IPS-20b (cell line): ENCODE measurements at regions not wholly inside any gene's neighbourhood (a gene's known extent, or its start where the extent isn't known, plus 50 kb on each side); places are given as distances from the start of the nearest gene placed in this dataset.

Experiments
- H3K27ac ChIP-seq: one replicate; pipeline ENCODE4 v1.5.1; 2013; ENCODE audit warnings: low read length
- H3K27me3 ChIP-seq: 2 replicates; pipeline ENCODE4 v1.6.1; 2013; ENCODE audit warnings: mild to moderate bottlenecking, low read length, inconsistent platforms; ENCODE audit not compliant: insufficient read depth
- H3K36me3 ChIP-seq: 2 replicates; pipeline ENCODE4 v1.6.1; 2013; ENCODE audit warnings: low read depth, mild to moderate bottlenecking, inconsistent platforms, low read length, moderate library complexity; ENCODE audit not compliant: insufficient read depth
- H3K4me1 ChIP-seq: 2 replicates; pipeline ENCODE4 v1.6.1; 2013; ENCODE audit warnings: mild to moderate bottlenecking, control low read depth, inconsistent platforms, low read length, moderate library complexity; ENCODE audit not compliant: insufficient read depth
- H3K4me3 ChIP-seq: 2 replicates; pipeline ENCODE4 v1.5.1; 2013; ENCODE audit warnings: mild to moderate bottlenecking, low read length, inconsistent platforms
- H3K9ac ChIP-seq: 2 replicates; pipeline ENCODE4 v1.6.1; 2013; ENCODE audit warnings: low read depth, mild to moderate bottlenecking, inconsistent platforms, low read length, moderate library complexity
- H3K9me3 ChIP-seq: 2 replicates; pipeline ENCODE4 v1.6.1; 2013; ENCODE audit warnings: mild to moderate bottlenecking, low read depth, low read length, inconsistent platforms; ENCODE audit not compliant: insufficient read depth

DNA sequence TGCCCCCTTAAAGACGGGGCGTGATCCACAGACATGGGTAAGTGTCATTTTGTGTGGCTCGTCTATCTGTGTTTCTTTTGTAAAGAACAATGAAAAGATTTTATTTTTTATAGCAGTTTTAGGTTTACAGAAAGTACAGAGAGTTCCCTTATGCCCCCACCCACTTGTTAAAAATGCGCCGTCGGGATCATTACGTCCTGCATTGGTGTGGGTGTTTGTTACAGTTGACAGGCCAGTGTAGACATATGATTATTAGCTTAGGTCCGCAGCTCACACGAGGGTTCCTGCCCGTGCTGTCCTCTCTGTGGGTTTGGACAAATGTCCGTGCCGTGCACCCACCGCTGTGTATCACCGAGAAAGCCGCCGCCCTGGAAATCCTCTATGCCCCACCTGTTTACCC is 50.5 kb downstream of the RGS12 start:
- Histone ChIP-seq H3K27me3 (no peaks in the 10 kb centered on the region), H3K9ac (no peak overlapping the region), H3K4me1 (peaks cover 6% of the 10 kb centered on the region; the same call in 1 of the 2 replicates), H3K36me3 (no peaks in the 10 kb centered on the region), H3K4me3 (no peak overlapping the region), H3K9me3 (no peaks in the 10 kb centered on the region), H3K27ac (no peak overlapping the region)

DNA sequence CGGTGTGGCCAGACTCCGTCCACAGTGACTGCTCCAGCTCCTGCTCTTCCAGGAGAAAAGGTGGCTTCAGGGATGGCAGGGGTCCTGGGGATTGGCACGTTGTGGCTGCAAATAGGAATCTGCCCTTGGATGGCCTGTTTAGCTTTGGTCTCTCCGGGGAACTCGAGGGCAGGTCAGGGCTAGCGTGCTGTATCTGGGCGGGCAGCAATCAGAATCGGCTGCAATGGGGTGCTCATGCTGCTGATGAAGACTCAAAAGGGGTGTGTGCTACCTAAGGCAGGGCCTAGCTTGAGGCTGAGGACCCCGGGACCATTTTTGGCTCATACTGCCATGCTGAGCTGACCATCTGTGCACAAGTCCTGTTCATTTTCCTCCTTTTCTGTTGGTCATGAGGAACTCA is 51.3 kb downstream of the RGS12 start:
- H3K27me3 ChIP-seq: no peaks in the 10 kb centered on the region
- H3K4me1 ChIP-seq: peaks cover 10% of the 10 kb centered on the region
- H3K27ac ChIP-seq: no peak overlapping the region
- no peak overlapping the region for H3K9ac ChIP-seq
- H3K36me3 ChIP-seq: no peaks in the 10 kb centered on the region
- H3K4me3 ChIP-seq: no peak overlapping the region
- H3K9me3 ChIP-seq: no peaks in the 10 kb centered on the region

DNA sequence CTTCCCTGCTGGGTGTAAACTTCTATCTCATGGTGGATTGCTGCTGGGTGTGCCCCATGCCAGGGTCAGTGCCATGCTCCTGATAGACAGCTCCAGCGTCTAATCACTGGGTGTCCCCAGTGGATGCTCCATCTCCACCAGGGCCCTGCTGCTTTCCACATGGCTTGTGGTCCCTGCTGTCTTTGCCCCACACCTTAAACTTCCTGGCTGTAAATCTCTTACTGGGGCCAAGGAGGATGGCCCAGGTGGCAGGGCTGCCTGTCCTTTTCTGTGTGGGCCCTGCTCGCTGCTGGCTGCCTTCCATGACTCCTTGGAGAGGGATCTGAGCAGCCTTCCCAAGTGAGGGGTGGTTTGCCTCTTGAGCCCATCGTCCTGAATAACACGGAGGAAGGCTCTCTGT is 51.8 kb downstream of the RGS12 start:
- Histone ChIP-seq H3K27ac (no peak overlapping the region), H3K9ac (no peak overlapping the region), H3K9me3 (no peaks in the 10 kb centered on the region), H3K4me3 (no peak overlapping the region), H3K36me3 (no peaks in the 10 kb centered on the region), H3K4me1 (peaks cover 15% of the 10 kb centered on the region), H3K27me3 (no peaks in the 10 kb centered on the region)

DNA sequence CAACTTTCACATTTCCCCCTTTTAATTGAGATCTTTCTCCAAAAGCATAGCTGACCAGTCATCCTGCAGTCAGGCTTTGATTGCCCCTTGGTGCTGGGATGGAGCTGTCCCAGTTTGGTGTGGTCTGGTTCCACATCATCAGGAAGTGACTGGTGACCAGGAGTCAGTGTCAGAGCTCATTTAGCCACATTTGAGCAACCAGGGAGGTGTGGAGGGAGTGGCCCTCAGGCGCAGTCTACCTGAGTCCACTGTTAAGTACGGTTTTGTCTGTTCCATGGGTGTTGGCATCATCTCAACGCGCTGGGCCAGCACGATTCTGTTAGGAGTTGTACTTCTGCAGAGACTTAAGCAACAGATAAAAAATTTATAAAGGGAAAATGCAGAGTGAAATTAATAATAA is 52.6 kb downstream of the RGS12 start:
- Histone ChIP-seq H3K4me1 (peaks cover 16% of the 10 kb centered on the region), H3K4me3 (no peak overlapping the region), H3K36me3 (no peaks in the 10 kb centered on the region)

DNA sequence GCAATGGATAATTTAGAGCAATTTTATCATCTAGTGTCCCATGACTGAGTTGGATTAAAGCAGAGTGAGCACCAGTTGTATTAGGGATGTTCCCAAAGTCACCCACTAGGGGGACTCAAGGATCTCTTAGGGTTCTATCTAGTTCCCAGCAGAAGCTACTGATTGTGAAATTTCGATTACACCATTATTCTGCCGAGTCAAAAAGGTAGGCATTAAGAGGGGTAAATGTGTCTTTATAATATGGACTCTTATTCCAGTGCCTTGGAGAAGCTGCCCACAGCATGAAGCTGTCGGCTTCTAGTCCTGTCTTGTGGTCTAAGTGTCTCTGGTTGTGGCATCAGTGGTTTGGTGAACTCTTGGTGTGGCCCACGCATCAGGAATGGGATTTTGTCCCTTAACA is 53.3 kb downstream of the RGS12 start:
- Histone ChIP-seq H3K36me3 (no peaks in the 10 kb centered on the region), H3K27ac (no peak overlapping the region), H3K9ac (no peak overlapping the region), H3K4me3 (no peak overlapping the region), H3K27me3 (no peaks in the 10 kb centered on the region), H3K9me3 (no peaks in the 10 kb centered on the region), H3K4me1 (peaks cover 16% of the 10 kb centered on the region)

More for the DNA sequence above, 52.6 kb downstream of the RGS12 start:
- Histone ChIP-seq H3K27ac (no peak overlapping the region), H3K9me3 (no peaks in the 10 kb centered on the region), H3K27me3 (no peaks in the 10 kb centered on the region), H3K9ac (no peak overlapping the region)

DNA sequence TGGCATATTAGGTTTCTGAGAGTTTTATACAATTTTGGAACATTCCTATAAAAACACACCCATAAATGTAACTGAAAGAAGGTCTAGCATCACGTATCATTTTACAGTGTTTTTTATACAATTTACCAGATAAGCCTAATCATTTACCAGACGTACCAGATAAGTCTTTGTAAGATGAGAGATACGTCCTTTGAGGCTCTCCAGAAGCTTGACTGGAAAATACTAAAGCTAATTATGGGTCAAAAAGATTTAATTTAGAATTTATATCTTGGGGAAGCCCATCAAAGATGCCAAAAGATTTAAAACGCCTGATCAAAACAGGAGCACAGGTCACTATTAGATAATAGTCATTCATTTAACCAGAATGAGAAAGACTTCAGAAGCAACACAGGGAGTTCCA is 55.0 kb downstream of the RGS12 start:
- Histone ChIP-seq H3K9me3 (peaks cover 6% of the 10 kb centered on the region; the same call in 1 of the 2 replicates), H3K27ac (no peak overlapping the region), H3K27me3 (no peaks in the 10 kb centered on the region), H3K36me3 (no peaks in the 10 kb centered on the region), H3K4me3 (no peak overlapping the region), H3K4me1 (peaks cover 10% of the 10 kb centered on the region), H3K9ac (no peak overlapping the region)

DNA sequence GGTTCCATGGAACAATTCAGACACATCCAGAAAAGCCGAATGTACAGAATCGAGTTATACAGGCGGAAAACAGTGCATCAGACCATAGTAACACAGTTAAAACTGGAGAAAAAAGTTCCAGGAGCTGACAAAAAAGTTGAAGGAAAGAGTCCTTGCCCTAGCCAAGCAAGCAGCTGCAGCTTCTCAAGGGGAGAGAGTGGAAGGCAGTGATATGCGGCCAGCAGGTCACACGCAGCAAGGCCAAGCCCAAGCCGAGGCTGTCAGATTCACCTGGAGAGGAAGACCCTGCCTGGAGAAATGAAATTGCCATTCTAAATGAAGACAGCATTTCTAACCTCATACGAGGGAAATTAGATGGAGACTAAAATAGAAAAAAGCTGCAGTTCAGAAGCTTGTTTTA is 55.8 kb downstream of the RGS12 start:
- H3K27ac ChIP-seq: no peak overlapping the region
- H3K9me3 ChIP-seq: peaks cover 6% of the 10 kb centered on the region; the same call in 1 of the 2 replicates
- no peaks in the 10 kb centered on the region for H3K27me3 ChIP-seq
- H3K36me3 ChIP-seq: no peaks in the 10 kb centered on the region
- no peak overlapping the region for H3K9ac ChIP-seq
- H3K4me3 ChIP-seq: no peak overlapping the region
- H3K4me1 ChIP-seq: peaks cover 10% of the 10 kb centered on the region

DNA sequence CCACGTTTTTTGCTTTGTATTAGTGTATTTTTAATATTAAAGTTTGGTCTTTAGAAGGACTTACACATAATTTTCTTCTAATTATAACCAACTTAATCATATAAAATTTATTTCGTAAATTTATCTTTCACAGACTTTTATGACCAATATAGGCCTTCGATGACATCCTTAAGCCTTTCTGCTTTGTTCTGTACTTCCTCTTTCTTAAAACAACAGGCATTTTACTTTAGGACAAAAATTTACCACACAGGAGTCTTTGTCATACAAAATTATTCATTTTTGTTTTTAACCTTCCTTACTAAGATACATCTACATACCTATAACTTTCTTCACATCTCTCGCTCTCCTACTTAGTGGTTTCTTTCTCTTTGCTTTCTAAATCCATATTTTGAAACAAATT is 56.3 kb downstream of the RGS12 start:
- H3K4me3 ChIP-seq: no peak overlapping the region
- H3K4me1 ChIP-seq: peaks cover 10% of the 10 kb centered on the region
- H3K9ac ChIP-seq: no peak overlapping the region
- H3K9me3 ChIP-seq: peaks cover 6% of the 10 kb centered on the region; the same call in 1 of the 2 replicates
- H3K27ac ChIP-seq: no peak overlapping the region
- H3K27me3 ChIP-seq: no peaks in the 10 kb centered on the region
- H3K36me3 ChIP-seq: no peaks in the 10 kb centered on the region

DNA sequence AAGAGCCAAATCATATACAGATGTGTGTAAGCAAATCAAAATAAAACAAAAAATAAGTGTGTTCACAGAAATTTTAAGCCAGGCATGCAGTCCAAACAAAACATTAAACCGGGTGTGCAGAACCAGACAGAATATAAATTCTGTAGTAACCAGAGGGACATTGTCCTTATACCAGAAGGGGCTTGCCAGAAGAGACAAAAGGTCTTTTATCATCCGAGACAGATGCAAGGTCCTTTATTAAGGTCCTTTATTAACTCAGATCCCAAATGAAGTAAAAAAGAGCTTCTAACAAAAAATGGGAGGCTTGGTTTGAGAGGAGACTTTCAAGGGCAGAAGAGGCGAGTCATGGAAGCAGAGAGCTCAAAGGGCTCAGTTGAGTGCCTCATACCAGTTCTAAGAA is 59.2 kb downstream of the RGS12 start:
- H3K27me3 ChIP-seq: no peaks in the 10 kb centered on the region
- no peaks in the 10 kb centered on the region for H3K36me3 ChIP-seq
- peaks cover 6% of the 10 kb centered on the region; the same call in 1 of the 2 replicates for H3K9me3 ChIP-seq
- H3K4me3 ChIP-seq: no peak overlapping the region
- H3K9ac ChIP-seq: no peak overlapping the region
- no peak overlapping the region for H3K27ac ChIP-seq
- peaks cover 10% of the 10 kb centered on the region for H3K4me1 ChIP-seq

DNA sequence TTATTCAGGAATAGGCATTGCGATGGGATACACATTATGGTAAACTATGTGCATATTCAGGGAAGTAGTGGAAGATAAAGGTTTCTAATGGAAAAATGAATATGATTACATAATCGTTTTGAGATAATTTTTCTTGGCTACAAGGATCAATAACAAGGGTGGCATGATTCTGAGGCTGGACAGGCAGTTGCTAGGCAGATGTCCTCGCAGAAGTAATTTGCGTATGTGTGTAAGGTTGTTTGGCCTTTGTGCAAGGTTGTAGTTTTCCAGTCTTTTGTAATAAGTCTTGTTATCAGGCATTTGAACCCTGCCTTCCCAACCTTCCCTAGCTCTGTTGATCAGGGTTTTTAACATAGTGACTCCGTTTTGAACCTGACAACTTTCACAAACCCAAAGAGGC is 59.7 kb downstream of the RGS12 start:
- Histone ChIP-seq H3K4me3 (no peak overlapping the region), H3K36me3 (no peaks in the 10 kb centered on the region), H3K27me3 (no peaks in the 10 kb centered on the region), H3K27ac (no peak overlapping the region), H3K9ac (no peak overlapping the region), H3K4me1 (peaks cover 10% of the 10 kb centered on the region), H3K9me3 (peaks cover 6% of the 10 kb centered on the region; the same call in 1 of the 2 replicates)

DNA sequence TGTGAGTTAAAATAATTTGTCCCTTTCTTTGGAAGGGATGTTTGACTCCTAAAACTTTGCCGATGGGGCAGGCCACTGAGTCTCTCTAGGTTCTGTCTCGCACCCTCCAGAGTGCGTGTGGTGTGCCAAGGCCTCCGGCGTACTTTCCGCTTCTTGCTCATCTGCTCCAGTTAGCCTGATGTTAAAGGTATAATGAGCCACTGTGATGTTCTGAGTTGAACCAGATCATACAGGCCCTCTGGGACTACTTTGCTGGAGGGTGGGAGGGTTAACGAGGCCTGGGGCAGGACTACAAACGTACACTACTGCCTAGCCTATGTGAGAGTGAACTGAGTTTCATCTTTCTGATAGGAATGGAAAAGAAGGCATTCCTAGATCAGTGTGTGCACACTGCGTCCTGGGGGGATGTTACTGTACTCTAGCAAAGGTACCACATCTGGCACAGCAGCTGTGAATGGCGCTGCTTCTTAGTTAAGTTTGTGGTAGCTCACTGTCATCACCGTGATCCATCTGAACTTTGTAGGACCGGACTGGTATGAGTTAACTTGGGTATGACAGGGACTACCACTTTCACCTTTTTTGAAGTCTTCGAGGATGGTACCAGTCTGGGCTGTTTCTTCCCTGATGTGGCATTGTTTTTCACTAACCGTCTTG is 60.2 kb downstream of the RGS12 start:
- no peak overlapping the region for H3K9ac ChIP-seq
- H3K27me3 ChIP-seq: no peaks in the 10 kb centered on the region
- peaks cover 10% of the 10 kb centered on the region for H3K4me1 ChIP-seq
- H3K27ac ChIP-seq: no peak overlapping the region
- H3K9me3 ChIP-seq: peaks cover 6% of the 10 kb centered on the region; the same call in 1 of the 2 replicates
- no peaks in the 10 kb centered on the region for H3K36me3 ChIP-seq
- no peak overlapping the region for H3K4me3 ChIP-seq

DNA sequence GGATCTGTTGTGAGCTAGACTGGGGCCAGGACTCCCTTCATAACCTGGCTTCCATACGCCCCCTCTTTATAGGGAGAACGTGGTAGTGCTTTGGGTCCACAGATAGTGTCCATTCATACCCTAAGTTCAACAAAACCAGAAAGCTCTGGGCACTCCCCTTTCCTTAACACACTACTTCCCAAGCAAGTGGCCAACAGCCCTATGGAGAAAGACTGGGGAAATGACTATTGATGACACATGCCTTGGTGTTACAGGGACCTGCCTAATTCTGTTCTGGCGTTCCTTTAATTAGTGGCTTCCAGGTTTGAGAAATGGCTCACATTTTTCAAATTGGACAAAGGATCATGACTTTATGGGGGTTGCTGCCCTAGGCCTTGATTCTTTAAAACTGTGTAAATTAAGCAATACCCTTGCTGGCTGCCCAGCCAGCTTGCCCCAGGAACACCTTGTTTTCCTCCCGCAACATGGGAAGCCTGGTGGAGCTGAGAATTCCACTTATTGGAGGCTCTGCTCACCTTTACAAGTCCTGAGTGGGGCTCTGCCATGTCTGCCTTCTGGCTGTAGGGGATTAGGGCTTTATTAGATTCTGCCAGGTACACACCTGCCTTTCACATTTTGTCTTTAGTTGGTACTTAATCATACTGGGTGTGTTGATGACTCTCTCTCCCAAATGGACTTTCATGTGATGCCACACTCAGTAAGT is 61.1 kb downstream of the RGS12 start:
- H3K27ac ChIP-seq: no peak overlapping the region
- no peak overlapping the region for H3K9ac ChIP-seq
- peaks cover 8% of the 10 kb centered on the region for H3K4me1 ChIP-seq
- peaks cover 6% of the 10 kb centered on the region; the same call in 1 of the 2 replicates for H3K9me3 ChIP-seq
- no peak overlapping the region for H3K4me3 ChIP-seq
- H3K36me3 ChIP-seq: no peaks in the 10 kb centered on the region
- no peaks in the 10 kb centered on the region for H3K27me3 ChIP-seq
